ENCODE measurements at regions not wholly inside any gene's neighbourhood (a gene's known extent, or its start where the extent isn't known, plus 50 kb on each side); places are given as distances from the start of the nearest gene placed in this dataset.

DNA sequence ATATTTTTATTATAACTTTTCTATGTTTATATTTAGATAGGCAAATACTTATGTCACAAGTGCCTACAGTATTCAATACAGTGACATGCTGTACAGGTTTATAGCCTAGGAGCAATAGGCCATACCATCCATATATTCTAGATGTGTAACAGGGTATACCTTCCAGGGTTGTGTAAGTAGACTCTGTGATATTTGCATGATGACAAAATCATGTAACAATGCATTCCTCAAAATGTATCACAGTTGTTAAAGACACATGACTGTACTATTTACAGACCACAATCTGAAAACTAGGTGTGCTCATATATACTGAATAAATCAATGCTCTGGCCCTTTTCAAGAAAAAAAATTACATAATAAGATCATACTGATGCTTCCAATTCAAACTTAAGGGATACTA, 433.2 kb upstream of the RGPD4 start:
- DNase-seq (ENCODE audit: extremely low read depth, low read depth): no peak
- TF ChIP-seq, protein P1, sequence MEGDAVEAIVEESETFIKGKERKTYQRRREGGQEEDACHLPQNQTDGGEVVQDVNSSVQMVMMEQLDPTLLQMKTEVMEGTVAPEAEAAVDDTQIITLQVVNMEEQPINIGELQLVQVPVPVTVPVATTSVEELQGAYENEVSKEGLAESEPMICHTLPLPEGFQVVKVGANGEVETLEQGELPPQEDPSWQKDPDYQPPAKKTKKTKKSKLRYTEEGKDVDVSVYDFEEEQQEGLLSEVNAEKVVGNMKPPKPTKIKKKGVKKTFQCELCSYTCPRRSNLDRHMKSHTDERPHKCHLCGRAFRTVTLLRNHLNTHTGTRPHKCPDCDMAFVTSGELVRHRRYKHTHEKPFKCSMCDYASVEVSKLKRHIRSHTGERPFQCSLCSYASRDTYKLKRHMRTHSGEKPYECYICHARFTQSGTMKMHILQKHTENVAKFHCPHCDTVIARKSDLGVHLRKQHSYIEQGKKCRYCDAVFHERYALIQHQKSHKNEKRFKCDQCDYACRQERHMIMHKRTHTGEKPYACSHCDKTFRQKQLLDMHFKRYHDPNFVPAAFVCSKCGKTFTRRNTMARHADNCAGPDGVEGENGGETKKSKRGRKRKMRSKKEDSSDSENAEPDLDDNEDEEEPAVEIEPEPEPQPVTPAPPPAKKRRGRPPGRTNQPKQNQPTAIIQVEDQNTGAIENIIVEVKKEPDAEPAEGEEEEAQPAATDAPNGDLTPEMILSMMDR (IDR thresholded peaks at IDR 0.05; ENCODE audit: low read depth, low read length, missing control alignments): no peak
- H3K4me3 ChIP-seq (replicated peaks; ENCODE audit: low read depth, low read length): no peak overlapping the region

DNA sequence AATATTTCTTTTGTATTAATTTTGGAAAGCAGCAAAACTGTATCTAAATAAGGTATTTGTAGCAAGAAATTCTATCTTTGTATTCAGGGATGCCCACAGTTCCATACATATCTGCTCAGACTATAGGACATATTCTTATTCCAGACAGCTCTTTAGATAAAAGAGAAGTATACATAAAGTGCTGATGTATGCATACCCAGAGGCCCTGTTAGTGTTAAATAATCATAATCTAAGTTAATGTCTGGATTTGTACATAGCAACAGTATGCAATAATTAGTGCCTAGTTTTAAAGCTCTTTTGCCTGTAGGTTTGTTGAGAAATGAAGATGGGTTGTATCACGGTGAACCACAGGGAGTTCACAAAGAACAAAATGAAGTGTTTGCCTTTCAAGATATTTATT, 428.0 kb upstream of the RGPD4 start:
- no peak for DNase-seq (ENCODE audit: extremely low read depth, low read depth)
- no peak overlapping the region for H3K4me3 ChIP-seq (replicated peaks; ENCODE audit: low read depth, low read length)
- TF ChIP-seq, protein P1 (IDR thresholded peaks at IDR 0.05; ENCODE audit: low read depth, low read length, missing control alignments): no peak

DNA sequence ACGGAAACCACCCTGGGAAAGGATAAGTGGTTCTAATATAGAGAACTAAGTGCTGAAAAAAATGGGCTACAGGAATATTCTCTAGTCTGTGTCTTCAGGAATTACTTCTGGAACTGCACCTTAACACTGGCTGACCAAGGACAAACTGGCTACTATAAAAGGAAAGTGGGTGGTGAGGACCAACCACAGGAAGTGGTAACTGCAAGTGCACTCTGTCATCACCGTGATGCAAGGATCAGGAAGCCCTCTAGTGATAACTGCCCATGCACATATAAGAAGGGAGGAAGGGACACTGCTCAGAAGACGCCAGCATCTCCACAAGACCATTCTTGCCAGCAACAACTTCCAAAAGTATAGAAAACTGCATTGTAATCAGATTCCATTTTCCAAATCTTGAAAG, 424.4 kb upstream of the RGPD4 start:
- TF ChIP-seq, protein P1 (IDR thresholded peaks at IDR 0.05; ENCODE audit: low read depth, low read length, missing control alignments): no peak
- no peak overlapping the region for H3K4me3 ChIP-seq (replicated peaks; ENCODE audit: low read depth, low read length)
- DNase-seq (ENCODE audit: extremely low read depth, low read depth): no peak

DNA sequence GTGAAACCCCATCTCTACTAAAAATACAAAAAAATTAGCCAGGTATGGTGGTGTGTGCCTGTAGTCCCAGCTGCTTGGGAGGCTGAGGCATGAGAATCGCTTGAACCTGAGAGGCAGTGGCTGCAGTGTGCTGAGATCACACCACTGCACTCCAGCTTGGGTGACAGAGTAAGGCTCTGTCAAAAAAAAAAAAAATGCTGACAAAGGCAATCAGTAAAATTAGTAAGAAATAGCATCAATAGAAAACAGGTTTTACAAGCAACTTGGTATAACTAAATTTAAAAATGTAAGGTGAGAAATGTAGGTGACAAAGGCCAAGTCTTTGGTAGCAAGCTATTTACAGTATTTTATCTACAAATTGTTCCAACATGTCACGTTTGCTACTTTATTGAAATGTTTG, 421.4 kb upstream of the RGPD4 start:
- H3K4me3 ChIP-seq (replicated peaks; ENCODE audit: low read depth, low read length): no peak overlapping the region
- TF ChIP-seq, protein P1 (IDR thresholded peaks at IDR 0.05; ENCODE audit: low read depth, low read length, missing control alignments): no peak
- DNase-seq (ENCODE audit: extremely low read depth, low read depth): no peak

DNA sequence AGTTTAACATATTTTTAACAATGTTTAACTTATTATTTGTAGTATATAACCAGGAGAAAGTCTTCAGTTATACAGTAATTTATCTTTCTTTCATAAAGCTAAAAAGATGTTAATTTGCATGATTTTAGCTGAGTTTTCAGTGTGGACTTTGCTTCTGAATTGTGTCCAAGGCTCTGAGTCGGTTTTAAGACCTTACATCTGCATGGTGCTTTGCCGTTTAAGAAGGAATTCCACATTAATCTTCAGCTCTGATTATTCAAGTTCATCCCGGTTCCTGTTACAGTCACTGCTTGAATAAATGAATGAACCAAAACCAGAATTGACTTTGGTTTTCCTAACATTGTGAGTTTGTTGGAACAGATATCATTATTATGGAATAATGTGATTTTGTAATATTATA, 419.7 kb upstream of the RGPD4 start:
- no peak overlapping the region for H3K4me3 ChIP-seq (replicated peaks; ENCODE audit: low read depth, low read length)
- TF ChIP-seq, protein P1 (IDR thresholded peaks at IDR 0.05; ENCODE audit: low read depth, low read length, missing control alignments): no peak
- DNase-seq (ENCODE audit: extremely low read depth, low read depth): no peak

DNA sequence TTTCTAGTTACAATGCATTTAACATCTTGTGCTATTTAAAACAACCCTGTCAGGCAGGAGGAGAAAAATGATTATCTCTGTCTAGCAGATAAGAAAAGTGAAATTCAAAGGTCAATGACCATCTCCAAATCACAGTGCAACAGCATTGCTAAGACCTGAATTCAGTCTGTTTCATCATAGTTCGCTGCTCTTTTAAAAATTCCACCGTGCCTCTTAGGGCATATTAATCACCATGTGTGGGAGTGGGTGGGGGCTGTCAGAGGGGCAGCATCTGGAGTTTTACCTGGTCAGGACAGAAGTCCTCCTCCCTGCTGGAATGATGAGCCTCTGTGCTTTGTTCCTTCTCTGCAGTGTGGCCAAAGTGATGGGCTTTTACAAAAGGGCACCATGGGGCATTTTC, 418.7 kb upstream of the RGPD4 start:
- TF ChIP-seq, protein P1 (IDR thresholded peaks at IDR 0.05; ENCODE audit: low read depth, low read length, missing control alignments): no peak
- DNase-seq (ENCODE audit: extremely low read depth, low read depth): no peak
- no peak overlapping the region for H3K4me3 ChIP-seq (replicated peaks; ENCODE audit: low read depth, low read length)

DNA sequence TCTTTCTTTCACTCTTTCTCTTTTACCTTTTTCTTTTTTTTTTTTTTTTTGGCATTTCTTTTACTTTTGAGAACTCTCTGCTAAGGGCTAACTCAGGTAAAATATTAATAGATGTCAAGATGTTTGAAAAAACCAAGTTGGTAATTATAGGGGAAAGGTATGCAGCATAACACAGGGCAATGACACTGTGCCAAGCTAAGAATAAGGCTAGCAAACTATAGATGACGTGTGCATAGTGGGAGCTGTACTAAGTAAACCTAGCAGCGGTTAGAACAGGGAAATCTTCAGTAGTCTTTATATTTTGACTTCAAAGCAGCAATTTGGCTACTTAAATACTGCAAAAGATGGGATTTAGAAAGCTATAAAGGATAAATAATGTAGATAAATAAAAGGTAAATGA, 415.4 kb upstream of the RGPD4 start:
- TF ChIP-seq, protein P1 (IDR thresholded peaks at IDR 0.05; ENCODE audit: low read depth, low read length, missing control alignments): no peak
- no peak overlapping the region for H3K4me3 ChIP-seq (replicated peaks; ENCODE audit: low read depth, low read length)
- DNase-seq (ENCODE audit: extremely low read depth, low read depth): no peak
